GM21529 (cell line): ENCODE measurements at regions not wholly inside any gene's neighbourhood (a gene's known extent, or its start where the extent isn't known, plus 50 kb on each side); places are given as distances from the start of the nearest gene placed in this dataset.
"Not testable (repeated sequence)": the region's sequence is repeated elsewhere in the genome, so short reads cannot be mapped to it uniquely, and the experiment has no call there.

ENCODE experiments used
- ATAC-seq: cut with Tn5 transposase; IDR thresholded peaks from one replicate; pipeline ENCODE4 v1.9.1; 2021; ENCODE audit not compliant: unreplicated experiment

GRCh38 chr4:82248903-82249632, 124.7 kb downstream of the HNRNPD start:
- no peak for ATAC-seq

- no peak for ATAC-seq
These were observed 126.2 kb downstream of the HNRNPD start for GRCh38 chr4:82247629-82248028.

- ATAC-seq: no peak
These were observed 126.6 kb downstream of the HNRNPD start for GRCh38 chr4:82247171-82247570.

GRCh38 chr4:82241534-82241933, 132.3 kb downstream of the HNRNPD start:
- ATAC-seq: no peak

- ATAC-seq: no peak
These were observed 133.4 kb downstream of the HNRNPD start for GRCh38 chr4:82240410-82240809.

GRCh38 chr4:82237142-82237541, 136.6 kb downstream of the HNRNPD start:
- not testable (repeated sequence) for ATAC-seq

GRCh38 chr4:82235346-82235745, 138.4 kb downstream of the HNRNPD start:
- no peak for ATAC-seq

GRCh38 chr4:82232891-82233290, 140.9 kb downstream of the HNRNPD start:
- no peak for ATAC-seq

- no peak for ATAC-seq
These were observed 142.0 kb downstream of the HNRNPD start for GRCh38 chr4:82231806-82232205.

- no peak for ATAC-seq
These were observed 143.5 kb downstream of the HNRNPD start for GRCh38 chr4:82230306-82230705.

- ATAC-seq: no peak
These were observed 148.8 kb downstream of the HNRNPD start for GRCh38 chr4:82225030-82225429.

GRCh38 chr4:82223715-82224114, 150.1 kb downstream of the HNRNPD start:
- ATAC-seq: no peak

GRCh38 chr4:82219346-82219745, 154.4 kb downstream of the HNRNPD start:
- no peak for ATAC-seq

- ATAC-seq: no peak
These were observed 155.6 kb downstream of the HNRNPD start for GRCh38 chr4:82217986-82218715.

- no peak for ATAC-seq
These were observed 157.6 kb downstream of the HNRNPD start for GRCh38 chr4:82216219-82216618.

- ATAC-seq: no peak
These were observed 158.0 kb downstream of the HNRNPD start for GRCh38 chr4:82215800-82216199.

- no peak for ATAC-seq
These were observed 158.8 kb downstream of the HNRNPD start for GRCh38 chr4:82215039-82215438.

GRCh38 chr4:82213485-82214417, 160.0 kb downstream of the HNRNPD start:
- no peak for ATAC-seq

GRCh38 chr4:82201805-82202641, 171.8 kb downstream of the HNRNPD start:
- no peak for ATAC-seq

GRCh38 chr4:82201303-82201702, 172.5 kb downstream of the HNRNPD start:
- ATAC-seq: no peak

GRCh38 chr4:82200046-82200445, 173.7 kb downstream of the HNRNPD start:
- ATAC-seq: no peak
